ACC112 (cell line): ENCODE measurements at regions not wholly inside any gene's neighbourhood (a gene's known extent, or its start where the extent isn't known, plus 50 kb on each side); places are given as distances from the start of the nearest gene placed in this dataset.

ENCODE experiments used
- H2AFZ ChIP-seq: fragments of 200-600 bp; sonication (generic); one replicate; pipeline ENCODE4 v1.6.0; 2017; ENCODE audit warnings: antibody characterized with exemption, low read length; ENCODE audit not compliant: unreplicated experiment
- H3K27ac ChIP-seq: fragments of 200-600 bp; sonication (generic); 2 replicates; pipeline ENCODE4 v1.5.1; 2014; ENCODE audit warnings: low read depth, mild to moderate bottlenecking, antibody characterized with exemption, low read length, moderate library complexity
- H3K27me3 ChIP-seq: fragments of 200-600 bp; sonication (generic); 2 replicates; pipeline ENCODE4 v1.6.1; 2014; ENCODE audit warnings: mild to moderate bottlenecking, antibody characterized with exemption, low read length, moderate library complexity, mixed read lengths; ENCODE audit not compliant: insufficient read depth
- H3K36me3 ChIP-seq: fragments of 200-600 bp; sonication (generic); 2 replicates; pipeline ENCODE4 v1.6.1; 2016; ENCODE audit warnings: mild to moderate bottlenecking, antibody characterized with exemption, low read length, moderate library complexity, mixed read lengths; ENCODE audit not compliant: insufficient read depth
- H3K4me1 ChIP-seq: fragments of 200-600 bp; sonication (generic); one replicate; pipeline ENCODE4 v1.6.1; 2016; ENCODE audit warnings: low read length, mixed read lengths; ENCODE audit not compliant: insufficient read depth, unreplicated experiment, control insufficient read depth
- H3K4me3 ChIP-seq: fragments of 200-600 bp; sonication (generic); 2 replicates; pipeline ENCODE4 v1.5.1; 2014; ENCODE audit warnings: mild to moderate bottlenecking, low read depth, low read length
- H3K79me2 ChIP-seq: fragments of 200-600 bp; sonication (generic); one replicate; pipeline ENCODE4 v1.6.0; 2016; ENCODE audit warnings: low read length; ENCODE audit not compliant: control insufficient read depth, unreplicated experiment, insufficient read depth

DNA sequence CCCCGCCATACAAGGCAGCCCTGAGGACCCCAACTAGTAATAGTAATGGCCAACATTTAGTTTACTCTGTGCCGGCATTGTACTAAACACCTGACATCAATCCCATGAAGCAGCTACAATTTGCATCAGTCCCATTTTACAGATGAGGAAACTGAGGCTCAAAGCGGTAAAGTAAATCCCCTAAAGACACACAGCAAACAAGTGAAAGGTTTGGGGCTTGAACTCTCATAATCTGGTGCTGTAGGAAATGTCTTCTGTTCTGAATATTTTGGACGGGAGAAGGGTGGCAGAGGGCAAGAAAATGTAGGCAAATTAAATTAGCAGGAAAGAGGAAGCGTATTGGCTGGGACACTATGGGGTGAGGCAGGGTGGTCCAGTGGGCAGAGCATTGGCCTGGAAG is 160.3 kb upstream of the SYT13 start:
- no peak overlapping the region for H2AFZ ChIP-seq
- H3K4me1 ChIP-seq, result peaks cover 35% of the 10 kb centered on the region
- H3K27ac ChIP-seq, result no peak overlapping the region
- H3K36me3 ChIP-seq, result no peaks in the 10 kb centered on the region
- H3K27me3 ChIP-seq, result no peaks in the 10 kb centered on the region; the same call in 1 of the 2 replicates
- H3K4me3 ChIP-seq, result no peak overlapping the region
- no peaks in the 10 kb centered on the region for H3K79me2 ChIP-seq

DNA sequence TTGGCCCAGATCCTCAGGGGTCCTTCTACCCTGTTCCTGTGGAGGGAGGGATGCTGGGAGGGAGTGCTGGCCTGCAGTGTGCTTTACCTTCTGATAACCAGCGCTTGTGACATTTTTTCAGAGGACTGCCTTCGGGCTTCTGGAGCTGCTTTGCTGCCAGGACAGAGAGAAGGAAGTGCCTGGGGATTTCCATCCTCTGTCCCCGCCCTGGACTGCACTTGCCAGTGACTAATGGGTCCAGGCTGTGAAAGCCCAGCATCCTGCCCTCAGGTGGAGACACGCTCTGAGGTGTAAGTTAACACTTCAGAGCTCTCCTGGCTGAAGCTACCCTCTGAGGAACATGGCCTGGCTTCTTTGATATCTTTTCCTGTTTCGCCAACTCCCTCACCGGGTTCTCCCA is 158.7 kb upstream of the SYT13 start:
- Histone ChIP-seq H2AFZ (no peak overlapping the region), H3K4me3 (no peak overlapping the region), H3K27me3 (peaks cover 7% of the 10 kb centered on the region), H3K27ac (no peak overlapping the region), H3K79me2 (no peaks in the 10 kb centered on the region), H3K4me1 (peaks cover 19% of the 10 kb centered on the region), H3K36me3 (no peaks in the 10 kb centered on the region)

DNA sequence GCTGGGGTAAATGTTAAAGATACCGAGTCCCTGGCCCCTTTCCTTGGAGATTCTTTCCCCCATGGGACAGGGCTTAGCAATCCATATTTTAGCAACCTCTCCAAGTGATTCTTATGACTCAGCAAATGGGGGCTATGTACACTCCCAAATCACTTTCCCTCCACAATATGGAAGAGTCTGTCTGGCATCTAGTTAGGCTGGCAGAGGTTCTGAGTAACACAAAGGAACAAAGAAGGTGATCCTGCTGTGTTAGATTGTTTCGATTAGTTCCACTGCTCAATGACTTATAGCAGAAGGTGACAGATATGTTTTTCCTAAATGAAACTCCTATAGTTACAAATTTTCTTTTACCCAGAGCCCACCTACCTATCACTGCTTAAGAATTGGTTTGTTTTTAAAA is 154.0 kb upstream of the SYT13 start:
- Histone ChIP-seq H3K27me3 (peaks cover 30% of the 10 kb centered on the region), H3K4me1 (peaks cover 15% of the 10 kb centered on the region), H3K79me2 (no peaks in the 10 kb centered on the region), H3K4me3 (no peak overlapping the region), H3K36me3 (no peaks in the 10 kb centered on the region), H3K27ac (no peak overlapping the region), H2AFZ (no peak overlapping the region)

DNA sequence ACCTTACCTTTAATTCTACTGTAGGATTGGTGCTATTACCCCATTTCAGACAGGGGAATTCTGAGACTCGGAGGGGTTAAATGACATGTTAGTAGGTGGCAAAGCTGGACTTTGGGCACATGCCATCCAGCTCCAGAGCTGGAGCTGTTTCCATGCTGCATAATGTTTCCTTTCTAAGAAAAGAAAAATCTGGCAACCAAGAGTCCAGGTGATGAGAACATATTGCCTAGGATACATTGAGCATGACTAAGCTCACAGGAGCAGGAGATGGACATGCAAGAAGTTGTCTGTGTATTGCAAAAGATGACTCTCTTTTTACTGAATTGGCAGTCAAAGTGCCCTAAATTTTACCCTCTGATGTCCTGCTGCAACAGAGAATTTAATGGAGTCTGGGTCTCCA is 150.8 kb upstream of the SYT13 start:
- H3K36me3 ChIP-seq, result no peaks in the 10 kb centered on the region
- no peaks in the 10 kb centered on the region for H3K79me2 ChIP-seq
- H3K27me3 ChIP-seq, result peaks cover 53% of the 10 kb centered on the region
- H3K4me1 ChIP-seq, result peaks cover 7% of the 10 kb centered on the region
- H2AFZ ChIP-seq, result no peak overlapping the region
- H3K4me3 ChIP-seq, result no peak overlapping the region
- no peak overlapping the region for H3K27ac ChIP-seq

DNA sequence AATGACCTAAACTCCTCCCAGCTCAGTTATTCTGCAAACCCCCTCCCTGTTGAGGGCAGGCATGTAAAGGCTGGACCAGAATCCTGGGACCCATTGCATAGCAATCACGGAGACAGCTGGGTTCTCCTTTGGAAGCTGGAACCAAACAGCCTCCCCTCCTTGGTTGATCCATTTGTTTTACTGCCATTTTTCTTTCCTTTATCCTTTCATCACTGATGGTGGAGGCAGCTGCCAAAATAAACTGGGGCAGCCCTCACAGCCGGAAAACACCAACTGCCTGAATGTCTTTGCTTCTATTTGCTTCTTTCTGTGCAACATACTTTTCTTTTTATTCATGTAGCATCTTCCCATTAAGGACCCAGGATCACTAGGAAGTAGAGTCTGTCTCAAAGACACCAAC is 150.0 kb upstream of the SYT13 start:
- H3K27ac ChIP-seq, result no peak overlapping the region
- no peak overlapping the region for H2AFZ ChIP-seq
- peaks cover 53% of the 10 kb centered on the region for H3K27me3 ChIP-seq
- peaks cover 7% of the 10 kb centered on the region for H3K4me1 ChIP-seq
- H3K79me2 ChIP-seq, result no peaks in the 10 kb centered on the region
- H3K4me3 ChIP-seq, result no peak overlapping the region
- H3K36me3 ChIP-seq, result no peaks in the 10 kb centered on the region

DNA sequence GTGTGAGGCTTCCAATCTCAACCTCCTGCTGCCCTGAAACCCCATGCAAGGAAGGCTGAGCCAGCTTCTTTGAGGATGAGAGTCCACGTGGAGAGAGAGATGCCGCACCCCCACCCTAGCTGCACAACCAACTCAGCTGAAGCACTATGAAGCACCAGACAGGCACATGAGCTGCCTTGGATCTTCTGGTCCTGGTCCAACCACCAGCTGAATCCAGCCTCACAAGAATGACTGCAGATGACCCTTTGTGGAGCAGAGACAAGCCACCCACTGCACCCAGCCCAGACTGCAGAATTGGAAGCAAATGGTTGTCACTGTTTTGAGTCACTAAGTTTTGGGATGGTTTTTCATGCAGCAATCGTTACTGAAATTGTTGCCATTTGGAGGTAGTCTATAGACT is 149.6 kb upstream of the SYT13 start:
- Histone ChIP-seq H3K36me3 (no peaks in the 10 kb centered on the region), H3K4me3 (no peak overlapping the region), H3K27ac (no peak overlapping the region), H3K79me2 (no peaks in the 10 kb centered on the region), H2AFZ (no peak overlapping the region), H3K4me1 (peaks cover 7% of the 10 kb centered on the region), H3K27me3 (peaks cover 51% of the 10 kb centered on the region)

DNA sequence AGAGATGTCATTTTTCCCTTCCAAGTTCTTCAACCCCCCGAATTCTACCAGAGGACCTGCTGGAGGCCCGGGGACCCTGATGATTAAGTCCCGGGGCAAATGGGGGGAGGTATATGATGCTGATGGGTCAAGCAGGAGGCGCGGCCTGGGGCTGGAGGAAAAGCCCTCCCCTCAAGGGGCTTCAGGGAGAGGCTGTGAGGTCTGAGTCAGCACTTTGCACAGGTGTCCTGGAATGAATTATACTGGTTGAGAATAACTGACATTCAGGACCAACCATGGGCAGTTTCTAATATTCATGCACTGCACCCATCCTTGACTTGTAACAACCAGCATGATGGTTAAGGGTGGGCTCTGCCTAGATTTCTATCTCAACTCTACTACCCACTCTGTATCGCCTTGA is 146.8 kb upstream of the SYT13 start:
- Histone ChIP-seq H3K27me3 (peaks cover 55% of the 10 kb centered on the region), H3K4me3 (no peak overlapping the region), H3K4me1 (peaks cover 7% of the 10 kb centered on the region), H3K27ac (no peak overlapping the region), H3K36me3 (no peaks in the 10 kb centered on the region), H3K79me2 (no peaks in the 10 kb centered on the region), H2AFZ (no peak overlapping the region)

DNA sequence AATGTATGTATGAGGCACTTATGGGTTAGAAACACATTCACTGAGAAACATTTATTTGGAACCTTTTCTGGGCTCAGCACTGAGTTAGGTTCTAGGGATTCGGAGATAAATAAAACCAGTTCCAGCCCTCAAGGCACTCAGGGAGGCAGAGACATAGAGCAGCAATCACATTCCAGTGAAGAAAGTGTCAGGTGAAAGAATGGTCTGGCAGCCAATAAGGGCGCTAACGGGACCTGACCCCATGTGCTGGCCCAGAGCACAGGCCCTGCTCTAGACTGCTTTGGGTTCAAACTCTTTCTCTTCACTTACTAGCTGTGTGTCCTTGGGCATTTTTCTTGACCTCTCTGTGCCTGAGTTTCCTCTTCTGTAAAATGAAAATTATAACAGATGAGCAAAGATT is 146.0 kb upstream of the SYT13 start:
- no peaks in the 10 kb centered on the region for H3K79me2 ChIP-seq
- H3K36me3 ChIP-seq, result no peaks in the 10 kb centered on the region
- no peak overlapping the region for H2AFZ ChIP-seq
- peaks cover 7% of the 10 kb centered on the region for H3K4me1 ChIP-seq
- H3K27me3 ChIP-seq, result peaks cover 56% of the 10 kb centered on the region
- H3K27ac ChIP-seq, result no peak overlapping the region
- H3K4me3 ChIP-seq, result no peak overlapping the region

DNA sequence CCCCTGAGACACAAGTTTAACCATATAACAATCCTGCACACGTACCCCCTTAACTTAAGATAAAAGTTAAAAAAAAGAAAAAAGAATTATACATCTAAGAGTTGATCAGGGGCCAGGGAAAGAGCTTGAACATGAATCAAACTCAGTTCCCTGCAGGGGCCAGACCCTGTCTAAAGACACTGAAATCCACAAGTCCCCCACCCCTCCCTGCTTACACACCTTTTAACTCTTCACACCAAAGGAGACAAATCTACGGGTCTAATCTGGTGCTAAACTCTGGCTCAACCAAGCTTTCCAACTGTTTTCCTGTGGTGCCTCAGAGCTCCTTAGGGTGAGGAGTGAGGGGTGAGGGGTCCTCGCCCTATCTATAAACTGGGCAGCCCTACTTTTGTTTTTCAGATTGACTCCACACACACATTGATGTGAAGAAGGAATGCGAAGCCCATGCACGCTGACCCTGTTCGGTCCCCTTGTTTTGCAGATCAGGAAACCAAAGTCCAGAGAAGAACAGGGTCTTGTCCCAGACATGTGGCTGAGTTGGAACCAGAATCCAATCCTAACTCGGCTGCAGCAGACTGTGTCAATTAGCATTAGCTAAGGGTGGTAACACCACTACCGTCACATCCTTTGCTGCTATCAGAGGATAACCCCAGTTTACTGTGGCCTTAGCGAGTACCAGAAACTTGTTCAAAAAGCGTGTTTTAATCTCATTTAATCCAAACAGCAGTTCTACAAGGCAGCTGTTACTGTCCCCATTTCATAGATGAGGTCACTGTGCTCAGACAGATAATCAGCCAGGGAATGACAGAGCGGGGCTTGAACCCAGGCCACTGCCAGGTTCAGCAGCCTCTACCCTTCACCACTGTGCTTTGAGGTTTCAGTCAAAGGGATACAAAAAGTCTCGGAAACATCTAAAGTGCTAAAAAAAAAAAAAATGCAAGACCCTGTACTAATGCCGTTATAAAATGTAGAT is 145.2 kb upstream of the SYT13 start:
- H3K79me2 ChIP-seq, result no peaks in the 10 kb centered on the region
- H3K27ac ChIP-seq, result no peak overlapping the region
- H2AFZ ChIP-seq, result no peak overlapping the region
- no peak overlapping the region for H3K4me3 ChIP-seq
- H3K36me3 ChIP-seq, result no peaks in the 10 kb centered on the region
- H3K27me3 ChIP-seq, result peaks cover 60% of the 10 kb centered on the region
- H3K4me1 ChIP-seq, result peaks cover 4% of the 10 kb centered on the region

DNA sequence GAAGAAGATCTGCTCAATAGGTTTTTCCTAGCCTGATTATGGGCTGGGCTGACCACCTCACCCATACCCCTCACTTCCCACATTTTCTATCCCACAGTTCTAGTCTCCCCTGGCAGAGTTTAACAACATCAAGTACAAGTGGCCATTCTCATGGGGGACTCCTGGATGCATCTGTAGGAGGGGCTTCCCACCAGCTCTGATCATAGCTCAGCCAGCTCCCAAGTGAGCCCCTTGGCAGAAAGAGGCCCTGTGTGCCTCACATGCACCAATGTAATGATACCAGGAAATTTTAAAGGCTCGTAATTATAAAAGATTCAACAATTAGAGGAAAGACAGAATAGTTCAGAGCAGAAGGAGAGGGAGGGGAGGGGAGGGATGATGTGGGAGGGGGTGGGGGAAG is 144.2 kb upstream of the SYT13 start:
- Histone ChIP-seq H2AFZ (no peak overlapping the region), H3K4me3 (no peak overlapping the region), H3K4me1 (no peaks in the 10 kb centered on the region), H3K36me3 (no peaks in the 10 kb centered on the region), H3K27me3 (peaks cover 64% of the 10 kb centered on the region), H3K27ac (no peak overlapping the region), H3K79me2 (no peaks in the 10 kb centered on the region)

DNA sequence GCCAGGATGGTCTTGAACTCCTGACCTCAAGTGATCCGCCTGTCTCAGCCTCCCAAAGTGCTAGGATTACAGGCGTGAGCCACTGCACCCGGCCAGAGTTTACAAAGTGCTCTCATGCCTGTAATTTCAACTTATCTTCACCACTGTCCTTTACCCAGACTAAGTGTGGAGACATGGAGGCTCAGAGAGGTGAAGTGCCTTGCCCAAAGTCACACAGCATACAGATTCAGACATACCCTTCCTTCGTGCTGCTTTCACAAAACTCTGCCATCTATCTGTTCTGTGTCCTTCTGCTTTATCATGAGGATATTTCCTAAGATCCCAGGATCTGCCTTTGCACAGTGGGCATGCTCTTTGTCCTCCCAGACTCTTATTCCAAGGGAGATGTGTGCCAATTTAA is 143.6 kb upstream of the SYT13 start:
- H3K79me2 ChIP-seq, result no peaks in the 10 kb centered on the region
- peaks cover 64% of the 10 kb centered on the region for H3K27me3 ChIP-seq
- no peak overlapping the region for H3K27ac ChIP-seq
- H2AFZ ChIP-seq, result no peak overlapping the region
- H3K4me3 ChIP-seq, result no peak overlapping the region
- H3K36me3 ChIP-seq, result no peaks in the 10 kb centered on the region
- H3K4me1 ChIP-seq, result no peaks in the 10 kb centered on the region
